GM10248 (cell line): ENCODE measurements at regions not wholly inside any gene's neighbourhood (a gene's known extent, or its start where the extent isn't known, plus 50 kb on each side); places are given as distances from the start of the nearest gene placed in this dataset.

Source experiments
- CTCF ChIA-PET: fragments of 300-600 bp; sonication (Branson Sonifier 250); formaldehyde crosslinking; extraction: SDS; loops from one replicate; lab custom pipeline; 2021; ENCODE audit warnings: antibody characterized with exemption; lab: Yijun Ruan, JAX
- POLR2A ChIA-PET: fragments of 350-650 bp; sonication (Branson Sonifier 250); formaldehyde crosslinking; extraction: SDS; loops from one replicate; lab custom pipeline; 2020; ENCODE audit warnings: antibody characterized with exemption; lab: Yijun Ruan, JAX
- DNase-seq: peaks from one replicate; pipeline ENCODE4 v3.0.0; 2012; ENCODE audit errors: extremely low spot score
- CTCF ChIP-seq: IDR thresholded peaks from 2 replicates; pipeline ENCODE4 v1.5.1; 2012; ENCODE audit warnings: mild to moderate bottlenecking, low read depth; ENCODE audit errors: extremely low read depth, missing control alignments, control extremely low read depth

GRCh38 chr22:47392729-47393128 is 630.3 kb downstream of the TBC1D22A start:
- no peak for DNase-seq
- CTCF ChIA-PET = no interaction called here
- no peak for TF ChIP-seq CTCF
- POLR2A ChIA-PET = no interaction called here

GRCh38 chr22:47392054-47392347 is 629.6 kb downstream of the TBC1D22A start:
- no peak for TF ChIP-seq CTCF
- ChIA-PET POLR2A (no interaction called here), CTCF (no interaction called here)
- no peak for DNase-seq

GRCh38 chr22:47391169-47392053 is 629.0 kb downstream of the TBC1D22A start:
- ChIA-PET CTCF (no interaction called here), POLR2A (no interaction called here)
- no peak for TF ChIP-seq CTCF

GRCh38 chr22:47390026-47390970 is 627.8 kb downstream of the TBC1D22A start:
- CTCF ChIA-PET = no interaction called here
- DNase-seq = no peak
- no peak for TF ChIP-seq CTCF

More at GRCh38 chr22:47391169-47392053, 629.0 kb downstream of the TBC1D22A start:
- DNase-seq = no peak

GRCh38 chr22:47389201-47389600 is 626.8 kb downstream of the TBC1D22A start:
- TF ChIP-seq CTCF = no peak
- ChIA-PET CTCF (no interaction called here), POLR2A (no interaction called here)
- no peak for DNase-seq

More at GRCh38 chr22:47390026-47390970, 627.8 kb downstream of the TBC1D22A start:
- POLR2A ChIA-PET = no interaction called here

GRCh38 chr22:47388778-47389177 is 626.3 kb downstream of the TBC1D22A start:
- ChIA-PET POLR2A (no interaction called here), CTCF (no interaction called here)
- no peak for DNase-seq
- no peak for TF ChIP-seq CTCF
